Neural cell (in vitro differentiated cells): ENCODE measurements at regions not wholly inside any gene's neighbourhood (a gene's known extent, or its start where the extent isn't known, plus 50 kb on each side); places are given as distances from the start of the nearest gene placed in this dataset.

ENCODE experiments used
- CTCF ChIP-seq: fragments of 450-650 bp; IDR thresholded peaks from 2 replicates; pipeline ENCODE4 v1.5.1; 2014; ENCODE audit warnings: antibody characterized with exemption, mild to moderate bottlenecking, moderate library complexity; ENCODE audit not compliant: poor library complexity, severe bottlenecking
- POLR2AphosphoS5 ChIP-seq: IDR thresholded peaks from 2 replicates; pipeline ENCODE4 v1.6.1; 2012

- no peak for TF ChIP-seq POLR2AphosphoS5
- TF ChIP-seq CTCF: no peak
Observed at GRCh38 chr13:88154001-88154400, 482.8 kb downstream of the SLITRK5 start.
